Keratinocyte (primary cell): ENCODE measurements at regions not wholly inside any gene's neighbourhood (a gene's known extent, or its start where the extent isn't known, plus 50 kb on each side); places are given as distances from the start of the nearest gene placed in this dataset.

Experiments used
- CTCF ChIP-seq, 3 experiments: IDR thresholded peaks in 1 of 3; conservative IDR thresholded peaks in 1 of 3; optimal IDR thresholded peaks in 1 of 3; 2 replicates in 2 of 3; 3 replicates in 1 of 3; pipeline versions ENCODE3 to v1.5.1; 2011; ENCODE audit warnings: low read length in 3 of 3, mild to moderate bottlenecking in 3 of 3, moderate library complexity in 2 of 3, control low read depth in 1 of 3, inconsistent platforms in 1 of 3; ENCODE audit not compliant: insufficient read depth in 2 of 3; ENCODE audit errors: extremely low read depth in 1 of 3
- EZH2 ChIP-seq: IDR thresholded peaks from one replicate; pipeline ENCODE4 v1.6.1; 2012; ENCODE audit warnings: inconsistent platforms, mild to moderate bottlenecking, low read length, moderate library complexity

DNA sequence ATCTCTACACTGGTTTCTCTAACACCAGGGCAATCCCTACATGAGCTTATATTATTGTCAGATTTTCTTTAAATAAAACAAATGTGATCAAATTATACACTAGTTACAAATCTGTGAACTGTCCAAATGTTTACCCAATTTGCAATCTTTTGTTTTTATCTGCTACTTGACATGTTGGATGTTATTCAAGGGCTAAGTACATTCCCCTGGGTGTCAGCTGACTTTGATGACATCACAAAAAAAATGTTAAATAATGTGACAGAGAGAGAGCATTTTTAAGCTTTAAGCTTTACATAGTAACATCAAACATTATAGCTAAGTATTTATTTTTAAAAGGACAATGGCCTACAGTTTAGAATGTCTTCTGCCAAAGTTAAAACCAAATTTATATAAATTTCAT, 431.3 kb upstream of the PKN2 start:
- TF ChIP-seq EZH2 (no peak), CTCF (optimal IDR thresholded peaks at IDR 0.05 in 1 of 3, IDR thresholded peaks at IDR 0.05 in 1 of 3, conservative IDR thresholded peaks at IDR 0.05 in 1 of 3; ENCODE audit: extremely low read depth in 1 of 3, insufficient read depth in 2 of 3, low read length in 3 of 3) (no peak)
